H1 (cell line): ENCODE measurements at regions not wholly inside any gene's neighbourhood (a gene's known extent, or its start where the extent isn't known, plus 50 kb on each side); places are given as distances from the start of the nearest gene placed in this dataset.

ENCODE experiments used
- CTCF ChIA-PET: fragments of 300-600 bp; sonication (Branson Sonifier 250); formaldehyde crosslinking; loops from one replicate; lab custom pipeline; 2021; ENCODE audit not compliant: partially characterized antibody; lab: Charles Lee
- POLR2A ChIA-PET: fragments of 300-600 bp; sonication (Branson Sonifier 250); formaldehyde crosslinking; loops from one replicate; lab custom pipeline; 2021; ENCODE audit warnings: inconsistent platforms; ENCODE audit not compliant: partially characterized antibody; lab: Charles Lee
- DNase-seq, 2 experiments: peaks; one replicate each; pipeline versions ENCODE4 v3.0.0 to v3.0.0-alpha.2; 2010 to 2022; ENCODE audit warnings: low spot score in 2 of 2, low read depth in 1 of 2, mixed read lengths in 1 of 2
- FAIRE-seq: peaks from 2 replicates; lab custom pipeline; 2011; peaks lifted over from hg19 to GRCh38; lab: Jason Lieb, UNC
- H2AFZ ChIP-seq: 2 replicates; pipeline ENCODE4 v1.8.1; 2012; ENCODE audit warnings: low read length, inconsistent platforms
- H2AK5ac ChIP-seq: 2 replicates; pipeline ENCODE4 v1.6.1; 2013; ENCODE audit warnings: low read depth, low read length
- H2BK120ac ChIP-seq: replicated peaks from 2 replicates; pipeline ENCODE3; 2013; ENCODE audit warnings: low read depth, low read length, inconsistent platforms
- H2BK12ac ChIP-seq: 2 replicates; pipeline ENCODE4 v1.6.1; 2013; ENCODE audit warnings: low read depth, low read length
- H2BK15ac ChIP-seq: 2 replicates; pipeline ENCODE4 v1.6.1; 2013; ENCODE audit warnings: low read length
- H2BK20ac ChIP-seq: 2 replicates; pipeline ENCODE4 v1.6.1; 2013; ENCODE audit warnings: low read length
- H2BK5ac ChIP-seq: 2 replicates; pipeline ENCODE4 v1.6.1; 2013; ENCODE audit warnings: low read depth, low read length
- H3K14ac ChIP-seq: 2 replicates; pipeline ENCODE4 v1.6.1; 2013; ENCODE audit warnings: inconsistent platforms; ENCODE audit not compliant: insufficient read length
- H3K18ac ChIP-seq: 2 replicates; pipeline ENCODE4 v1.6.1; 2013; ENCODE audit warnings: low read length; ENCODE audit errors: extremely low read depth
- H3K23ac ChIP-seq: 2 replicates; pipeline ENCODE4 v1.6.1; 2013; ENCODE audit warnings: inconsistent platforms; ENCODE audit not compliant: insufficient read length
- H3K23me2 ChIP-seq: 2 replicates; pipeline ENCODE4 v1.6.1; 2013; ENCODE audit warnings: low read depth, low read length
- H3K27ac ChIP-seq: 2 replicates; pipeline ENCODE4 v1.6.1; 2011; ENCODE audit warnings: low read depth, low read length, inconsistent platforms
- H3K27me3 ChIP-seq, 4 experiments: replicated peaks in 1 of 4; 1 replicate in 1 of 4; 2 replicates in 3 of 4; pipeline versions ENCODE4 v1.6.1 to v1.8.1; 2011 to 2013; ENCODE audit warnings: low read length in 3 of 4, mild to moderate bottlenecking in 3 of 4, inconsistent platforms in 2 of 4, mixed read lengths in 2 of 4, moderate library complexity in 1 of 4; ENCODE audit not compliant: control insufficient read depth in 3 of 4, insufficient read depth in 3 of 4; ENCODE audit errors: extremely low read depth in 1 of 4
- H3K36me3 ChIP-seq, 4 experiments: 2 replicates each; pipeline versions ENCODE4 v1.6.1 to v1.8.1; 2011 to 2013; ENCODE audit warnings: mild to moderate bottlenecking in 4 of 4, low read length in 3 of 4, moderate library complexity in 2 of 4, control low read depth in 1 of 4, inconsistent platforms in 1 of 4; ENCODE audit not compliant: insufficient read depth in 4 of 4, control insufficient read depth in 2 of 4
- H3K4ac ChIP-seq: replicated peaks from 2 replicates; pipeline ENCODE3; 2013; ENCODE audit warnings: low read length, low read depth, mixed read lengths, inconsistent platforms; ENCODE audit not compliant: insufficient read length
- H3K4me1 ChIP-seq, 4 experiments: replicated peaks in 1 of 4; 1 replicate in 1 of 4; 2 replicates in 3 of 4; pipeline versions ENCODE4 v1.6.1 to v1.8.1; 2011 to 2013; ENCODE audit warnings: low read length in 3 of 4, inconsistent platforms in 2 of 4, mixed read lengths in 1 of 4; ENCODE audit not compliant: insufficient read depth in 4 of 4, control insufficient read depth in 3 of 4
- H3K4me2 ChIP-seq, 2 experiments: 2 replicates each; pipeline versions ENCODE4 v1.6.1 to v1.8.1; 2011 to 2013; ENCODE audit warnings: low read depth in 2 of 2, low read length in 2 of 2, control low read depth in 1 of 2, inconsistent platforms in 1 of 2, mild to moderate bottlenecking in 1 of 2; ENCODE audit not compliant: insufficient read depth in 1 of 2
- H3K4me3 ChIP-seq, 4 experiments: fragments of 200-600, 300-600 bp in 1 of 4; sonication (generic), shearing (Covaris generic), sonication (Bioruptor Twin) in 1 of 4; 2 replicates each; pipeline versions ENCODE4 v1.5.1 to v1.8.1; 2011 to 2016; ENCODE audit warnings: low read length in 4 of 4, low read depth in 3 of 4, control low read depth in 2 of 4, inconsistent platforms in 2 of 4, mild to moderate bottlenecking in 2 of 4, mixed read lengths in 1 of 4, moderate library complexity in 1 of 4; ENCODE audit not compliant: insufficient read depth in 2 of 4; ENCODE audit errors: extremely low read depth in 1 of 4
- H3K56ac ChIP-seq: replicated peaks from 2 replicates; pipeline ENCODE3; 2013; ENCODE audit warnings: low read depth, mild to moderate bottlenecking, mixed read lengths, low read length, inconsistent platforms; ENCODE audit not compliant: insufficient read length
- H3K79me1 ChIP-seq: 2 replicates; pipeline ENCODE4 v1.6.1; 2013; ENCODE audit warnings: low read depth, low read length, control low read depth
- H3K79me2 ChIP-seq, 2 experiments: 2 replicates each; pipeline versions ENCODE4 v1.6.1 to v1.8.1; 2012 to 2013; ENCODE audit warnings: low read length in 2 of 2, mild to moderate bottlenecking in 2 of 2, inconsistent platforms in 1 of 2; ENCODE audit not compliant: insufficient read depth in 2 of 2, control insufficient read depth in 1 of 2
- H3K9ac ChIP-seq, 4 experiments: replicated peaks in 1 of 4; 1 replicate in 1 of 4; 2 replicates in 3 of 4; pipeline versions ENCODE4 v1.6.1 to v1.8.1; 2011 to 2013; ENCODE audit warnings: low read depth in 3 of 4, low read length in 3 of 4, control low read depth in 2 of 4, mild to moderate bottlenecking in 2 of 4, moderate library complexity in 2 of 4, inconsistent platforms in 1 of 4; ENCODE audit errors: extremely low read depth in 1 of 4
- H3K9me3 ChIP-seq, 2 experiments: 2 replicates each; pipeline versions ENCODE4 v1.6.1 to v1.8.1; 2012 to 2013; ENCODE audit warnings: mild to moderate bottlenecking in 2 of 2, moderate library complexity in 2 of 2, control low read depth in 1 of 2, inconsistent platforms in 1 of 2, low read depth in 1 of 2, low read length in 1 of 2, mixed read lengths in 1 of 2; ENCODE audit not compliant: insufficient read depth in 2 of 2
- H4K20me1 ChIP-seq, 2 experiments: replicated peaks in 1 of 2; 2 replicates each; pipeline versions ENCODE3 to v1.8.1; 2011 to 2013; ENCODE audit warnings: inconsistent platforms in 2 of 2, low read length in 2 of 2, mild to moderate bottlenecking in 1 of 2; ENCODE audit not compliant: insufficient read depth in 2 of 2, control insufficient read depth in 1 of 2
- H4K5ac ChIP-seq: 2 replicates; pipeline ENCODE4 v1.6.1; 2013; ENCODE audit warnings: low read length, low read depth, mixed read lengths, inconsistent platforms; ENCODE audit not compliant: insufficient read length
- H4K8ac ChIP-seq: 2 replicates; pipeline ENCODE4 v1.8.0; 2013; ENCODE audit warnings: mild to moderate bottlenecking, moderate library complexity, low read length, inconsistent platforms; ENCODE audit not compliant: insufficient read depth; ENCODE audit errors: extremely low read depth
- H4K91ac ChIP-seq: replicated peaks from 2 replicates; pipeline ENCODE3; 2013; ENCODE audit warnings: low read length, mixed read lengths, inconsistent platforms; ENCODE audit not compliant: insufficient read length
- EGR1 ChIP-seq: IDR thresholded peaks from 2 replicates; pipeline ENCODE4 v1.6.1; 2011; ENCODE audit warnings: low read depth, low read length, borderline replicate concordance
- FOSL1 ChIP-seq: IDR thresholded peaks from 2 replicates; pipeline ENCODE4 v1.6.1; 2011; ENCODE audit warnings: mild to moderate bottlenecking, low read depth, low read length, moderate library complexity; ENCODE audit not compliant: insufficient read depth
- MAFK ChIP-seq: IDR thresholded peaks from 2 replicates; pipeline ENCODE4 v1.6.1; 2012; ENCODE audit warnings: low read depth, mild to moderate bottlenecking, improper control_type of control experiment, low read length
- RNF2 ChIP-seq: fragments of 200-900, 300-1000 bp; sonication (generic); IDR thresholded peaks from 2 replicates; pipeline ENCODE4 v1.7.1; 2016; ENCODE audit warnings: borderline replicate concordance, low read depth, mild to moderate bottlenecking, antibody characterized with exemption, low read length; ENCODE audit not compliant: poor library complexity, severe bottlenecking; ENCODE audit errors: missing control alignments
- RXRA ChIP-seq: IDR thresholded peaks from 2 replicates; pipeline ENCODE4 v1.6.1; 2011; ENCODE audit warnings: low read depth, mild to moderate bottlenecking, low read length, moderate library complexity; ENCODE audit not compliant: insufficient read depth
- SP2 ChIP-seq: IDR thresholded peaks from 2 replicates; pipeline ENCODE4 v1.6.1; 2012; ENCODE audit warnings: mild to moderate bottlenecking, low read length, inconsistent platforms
- SRF ChIP-seq: IDR thresholded peaks from 2 replicates; pipeline ENCODE4 v1.6.1; 2011; ENCODE audit warnings: mild to moderate bottlenecking, low read depth, low read length, moderate library complexity
- TEAD4 ChIP-seq: IDR thresholded peaks from 2 replicates; pipeline ENCODE4 v1.6.1; 2012; ENCODE audit warnings: low read depth, low read length, inconsistent platforms, mixed read lengths
- WGBS, 2 experiments: shearing (Covaris generic) in 1 of 2; methylation state at CpG; one replicate each; pipeline versions ENCODE4 v1.1.6 to v1.1.7; 2013 to 2015; ENCODE audit warnings: low lambda C conversion rate in 2 of 2, mixed read lengths in 2 of 2, inconsistent platforms in 1 of 2, low coverage in 1 of 2, missing lambda C conversion rate in 1 of 2; ENCODE audit not compliant: insufficient replicate concordance in 2 of 2, insufficient coverage in 1 of 2, insufficient read length in 1 of 2; ENCODE audit errors: extremely low coverage in 1 of 2, missing lambda C conversion rate in 1 of 2; 5-methylcytosine and 5-hydroxymethylcytosine counted together

DNA sequence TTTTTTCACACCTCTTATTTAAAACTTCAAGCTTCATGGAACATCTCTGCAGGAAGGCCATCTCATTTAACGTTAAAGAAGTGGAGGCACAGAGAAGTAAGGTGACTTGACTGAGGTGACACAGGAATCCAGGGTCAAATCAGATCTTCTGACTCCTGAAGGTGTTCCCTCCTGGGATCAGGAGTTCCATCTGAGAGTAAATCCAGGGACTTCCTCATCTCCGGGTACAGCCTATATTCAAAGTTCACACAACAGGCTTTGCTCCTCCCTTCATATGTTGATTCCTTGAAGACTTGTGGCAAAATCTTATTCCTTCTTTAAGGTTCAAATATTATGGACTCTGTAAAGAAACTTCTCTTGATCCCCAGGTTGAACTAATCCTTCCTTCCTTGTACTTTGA is 313.1 kb upstream of the CLINT1 start:
- no peak overlapping the region for H3K14ac ChIP-seq
- ChIA-PET POLR2A (no interaction called here), CTCF (interaction anchor here (0.6 to 4.7 kb wide), 13 partner anchors 10 to 960 kb away, joined by 3 to 16 read pairs (median 4); no protein-coding TSS in a partner anchor)
- DNase-seq, result no peak
- no peak overlapping the region for H2AFZ ChIP-seq
- H3K4me2 ChIP-seq, result no peak overlapping the region
- H3K79me1 ChIP-seq, result no peaks in the 10 kb centered on the region
- no peaks in the 10 kb centered on the region for H4K20me1 ChIP-seq
- no peak overlapping the region for H2BK5ac ChIP-seq
- no peaks in the 10 kb centered on the region for H3K23me2 ChIP-seq
- H3K4me1 ChIP-seq, result peaks cover 0 to 6% (median 4%) of the 10 kb centered on the region in 4 experiments; a peak in 4 of 7 replicates
- WGBS, 2 experiments, result 100% methylated on average over 2 of the region's 2 CpGs; no CpG with 5 or more reads in 1 of the 2 experiments
- H3K23ac ChIP-seq, result no peak overlapping the region
- no peak for FAIRE-seq
- no peaks in the 10 kb centered on the region for H3K9me3 ChIP-seq
- H4K91ac ChIP-seq, result no peak overlapping the region
- no peak overlapping the region for H4K5ac ChIP-seq
- no peak overlapping the region for H2BK120ac ChIP-seq
- H3K4me3 ChIP-seq, result no peak overlapping the region
- no peak overlapping the region for H3K56ac ChIP-seq
- no peaks in the 10 kb centered on the region for H3K27me3 ChIP-seq
- no peak overlapping the region for H2BK20ac ChIP-seq
- H3K4ac ChIP-seq, result no peak overlapping the region
- no peak overlapping the region for H3K9ac ChIP-seq
- H2BK12ac ChIP-seq, result no peak overlapping the region
- no peak overlapping the region for H2AK5ac ChIP-seq
- no peak for TF ChIP-seq RXRA
- no peak for TF ChIP-seq FOSL1
- no peak for TF ChIP-seq SP2
- TF ChIP-seq RNF2, result no peak
- TF ChIP-seq SRF, result no peak
- TF ChIP-seq EGR1, result no peak
- no peak for TF ChIP-seq TEAD4
- TF ChIP-seq MAFK, result no peak
- no peak overlapping the region for H4K8ac ChIP-seq
- H2BK15ac ChIP-seq, result no peak overlapping the region
- H3K27ac ChIP-seq, result no peak overlapping the region
- H3K18ac ChIP-seq, result no peak overlapping the region
- H3K36me3 ChIP-seq, result no peaks in the 10 kb centered on the region
- H3K79me2 ChIP-seq, result no peaks in the 10 kb centered on the region
